ENCODE measurements at regions not wholly inside any gene's neighbourhood (a gene's known extent, or its start where the extent isn't known, plus 50 kb on each side); places are given as distances from the start of the nearest gene placed in this dataset.
"Not testable (repeated sequence)": the region's sequence is repeated elsewhere in the genome, so short reads cannot be mapped to it uniquely, and the experiment has no call there.

- DNase-seq (ENCODE audit: low spot score) = no peak
These were observed 82.1 kb upstream of the PPP2R2D start for GRCh38 chr10:131818510-131819234.

- no peak for DNase-seq (ENCODE audit: low spot score)
These were observed 81.4 kb upstream of the PPP2R2D start for GRCh38 chr10:131819241-131820072.

- DNase-seq (ENCODE audit: low spot score) = no peak
These were observed 80.2 kb upstream of the PPP2R2D start for GRCh38 chr10:131820626-131821025.

GRCh38 chr10:131821378-131822012 is 79.3 kb upstream of the PPP2R2D start:
- no peak for DNase-seq (ENCODE audit: low spot score)

- no peak for DNase-seq (ENCODE audit: low spot score)
These were observed 78.7 kb upstream of the PPP2R2D start for GRCh38 chr10:131822013-131822691.

- DNase-seq (ENCODE audit: low spot score) = no peak
These were observed 78.0 kb upstream of the PPP2R2D start for GRCh38 chr10:131822692-131823245.

GRCh38 chr10:131823601-131824099 is 77.2 kb upstream of the PPP2R2D start:
- DNase-seq (ENCODE audit: low spot score) = not testable (repeated sequence)

GRCh38 chr10:131824371-131825149 is 76.2 kb upstream of the PPP2R2D start:
- no peak for DNase-seq (ENCODE audit: low spot score)

- no peak for DNase-seq (ENCODE audit: low spot score)
These were observed 75.5 kb upstream of the PPP2R2D start for GRCh38 chr10:131825150-131825848.

- no peak for DNase-seq (ENCODE audit: low spot score)
These were observed 74.7 kb upstream of the PPP2R2D start for GRCh38 chr10:131825960-131826650.

GRCh38 chr10:131829156-131829930 is 71.5 kb upstream of the PPP2R2D start:
- no peak for DNase-seq (ENCODE audit: low spot score)

- DNase-seq (ENCODE audit: low spot score) = no peak
These were observed 70.2 kb upstream of the PPP2R2D start for GRCh38 chr10:131830446-131831130.

- no peak for DNase-seq (ENCODE audit: low spot score)
These were observed 69.2 kb upstream of the PPP2R2D start for GRCh38 chr10:131831561-131831960.

GRCh38 chr10:131832056-131832685 is 68.6 kb upstream of the PPP2R2D start:
- no peak for DNase-seq (ENCODE audit: low spot score)

- no peak for DNase-seq (ENCODE audit: low spot score)
These were observed 67.8 kb upstream of the PPP2R2D start for GRCh38 chr10:131833013-131833412.

GRCh38 chr10:131833446-131834080 is 67.2 kb upstream of the PPP2R2D start:
- DNase-seq (ENCODE audit: low spot score) = no peak

GRCh38 chr10:131834152-131834810 is 66.5 kb upstream of the PPP2R2D start:
- no peak for DNase-seq (ENCODE audit: low spot score)

Measured in activated CD4-positive, alpha-beta T cell treated with anti-CD3 and anti-CD28 coated beads, Interleukin-2, Interleukin-4, amounts not matched to agents 100 ng/mL and 50 ng/mL, durations not matched to agents 16 hours and 8 hours (primary cell).